Sigmoid colon (tissue), 6 donors: ENCODE measurements at regions not wholly inside any gene's neighbourhood (a gene's known extent, or its start where the extent isn't known, plus 50 kb on each side); places are given as distances from the start of the nearest gene placed in this dataset.

ENCODE experiments used
- DNase-seq: peaks from one replicate; pipeline ENCODE4 v3.0.0-alpha.2; 2019
- H3K27ac ChIP-seq, 4 donors: fragments of 200-600 bp; sonication (generic); one replicate each; pipeline ENCODE4 v1.5.1; 2016 to 2019; ENCODE audit warnings: mild to moderate bottlenecking in 1 of 4
- H3K27me3 ChIP-seq, 3 donors: fragments of 200-600 bp; sonication (generic); one replicate each; pipeline ENCODE4 v1.5.1; 2019; ENCODE audit warnings: mild to moderate bottlenecking in 1 of 3
- H3K36me3 ChIP-seq, 4 donors: fragments of 200-600 bp; sonication (generic); one replicate each; pipeline ENCODE4 v1.5.1; 2016 to 2019
- H3K4me1 ChIP-seq, 4 donors: fragments of 200-600 bp; sonication (generic); one replicate each; pipeline ENCODE4 v1.5.1; 2017 to 2019
- H3K4me3 ChIP-seq, 4 donors: fragments of 200-600 bp; sonication (generic); one replicate each; pipeline ENCODE4 v1.5.1; 2017 to 2019; ENCODE audit warnings: mild to moderate bottlenecking in 2 of 4, moderate library complexity in 1 of 4
- H3K9me3 ChIP-seq, 4 donors: fragments of 200-600 bp in 3 of 4; sonication (generic) in 3 of 4; one replicate each; pipeline versions ENCODE4 v1.5.1 to v1.6.1; 2013 to 2019
- EP300 ChIP-seq, 4 donors: sonication (generic); formaldehyde crosslinking; IDR thresholded peaks; one replicate each; pipeline ENCODE4 v1.6.1; 2017; ENCODE audit warnings: antibody characterized with exemption in 4 of 4
- POLR2A ChIP-seq, 2 donors: fragments of 450-650 bp; IDR thresholded peaks; one replicate each; pipeline ENCODE4 v1.6.1; 2016; ENCODE audit warnings: antibody characterized with exemption in 2 of 2, mild to moderate bottlenecking in 2 of 2, moderate library complexity in 2 of 2
- POLR2AphosphoS5 ChIP-seq, 4 donors: sonication (generic); formaldehyde crosslinking; IDR thresholded peaks; one replicate each; pipeline ENCODE4 v1.6.1; 2017; ENCODE audit warnings: antibody characterized with exemption in 4 of 4
- WGBS, 2 donors: extraction: QIAGEN DNeasy Blood & Tissue Kit; methylation state at CpG; one replicate each; pipeline ENCODE4 v1.1.7; 2013; 5-methylcytosine and 5-hydroxymethylcytosine counted together
- intact Hi-C: fragments of 100-400 bp; cut with DNase I; formaldehyde crosslinking; loops from one replicate; pipeline ENCODE4 v1.15.1; 2023
- TF ChIP-seq, protein P1 (sequence below), 4 experiments: fragments of 450-650 bp in 3 of 4; fragments of 200-600 bp in 1 of 4; IDR thresholded peaks; one replicate each; pipeline ENCODE4 v1.5.1; 2016 to 2019; ENCODE audit warnings: antibody characterized with exemption in 4 of 4, mild to moderate bottlenecking in 3 of 4, moderate library complexity in 2 of 4
- donor health status: healthy with polysubstance abuse.
- donor health status: healthy.

DNA sequence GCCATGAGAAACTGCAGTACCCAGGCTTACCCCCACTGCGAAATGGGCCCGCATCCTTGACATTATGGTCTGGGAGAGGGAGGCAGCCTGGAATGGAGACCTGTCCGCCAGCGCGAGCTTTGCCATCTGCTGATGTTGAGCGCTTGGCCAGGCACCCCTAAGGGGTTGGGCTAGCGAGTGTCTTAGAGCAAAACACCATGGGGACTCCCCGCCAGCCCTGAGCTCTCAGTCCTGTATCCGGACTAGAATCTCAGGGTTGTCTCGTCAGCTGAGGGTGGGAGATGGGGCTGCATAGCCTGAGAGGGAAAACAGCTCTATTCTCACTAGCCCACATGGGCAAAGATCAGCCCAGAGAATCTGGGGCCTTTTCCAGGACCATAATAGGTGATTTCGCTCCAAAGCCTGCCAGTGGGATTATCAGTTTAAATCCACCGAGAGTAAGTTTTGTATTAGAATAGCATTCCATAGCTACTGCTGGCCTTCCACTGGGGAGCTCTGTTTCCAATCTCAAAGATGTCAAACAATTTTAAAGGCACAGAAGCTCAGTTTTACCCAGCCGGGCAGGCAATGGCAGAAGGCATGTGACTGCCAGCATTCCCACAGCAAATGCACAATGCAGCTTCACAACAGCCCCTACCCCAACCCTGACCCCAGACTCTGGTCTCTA, 167.5 kb upstream of the TPM1 start:
- H3K4me1 ChIP-seq, result peaks cover 0 to 75% (median 67%) of the 10 kb centered on the region in 4 donors
- peaks cover 0 to 2% (median 0%) of the 10 kb centered on the region in 4 donors for H3K9me3 ChIP-seq
- intact Hi-C loops, result loop anchor here (5.0 kb wide), 1 partner anchor 167 kb away; the partner anchor contains the start of gene TPM1
- TF ChIP-seq EP300 (IDR thresholded peaks at IDR 0.05) (peak in 3 of 4 donors; percentile 10 to 54 (median 45)), POLR2A (IDR thresholded peaks at IDR 0.05) (peak in 1 of 2 donors; percentile 53), POLR2AphosphoS5 (IDR thresholded peaks at IDR 0.05) (peak; percentile 50 to 88 (median 71))
- TF ChIP-seq, protein P1, sequence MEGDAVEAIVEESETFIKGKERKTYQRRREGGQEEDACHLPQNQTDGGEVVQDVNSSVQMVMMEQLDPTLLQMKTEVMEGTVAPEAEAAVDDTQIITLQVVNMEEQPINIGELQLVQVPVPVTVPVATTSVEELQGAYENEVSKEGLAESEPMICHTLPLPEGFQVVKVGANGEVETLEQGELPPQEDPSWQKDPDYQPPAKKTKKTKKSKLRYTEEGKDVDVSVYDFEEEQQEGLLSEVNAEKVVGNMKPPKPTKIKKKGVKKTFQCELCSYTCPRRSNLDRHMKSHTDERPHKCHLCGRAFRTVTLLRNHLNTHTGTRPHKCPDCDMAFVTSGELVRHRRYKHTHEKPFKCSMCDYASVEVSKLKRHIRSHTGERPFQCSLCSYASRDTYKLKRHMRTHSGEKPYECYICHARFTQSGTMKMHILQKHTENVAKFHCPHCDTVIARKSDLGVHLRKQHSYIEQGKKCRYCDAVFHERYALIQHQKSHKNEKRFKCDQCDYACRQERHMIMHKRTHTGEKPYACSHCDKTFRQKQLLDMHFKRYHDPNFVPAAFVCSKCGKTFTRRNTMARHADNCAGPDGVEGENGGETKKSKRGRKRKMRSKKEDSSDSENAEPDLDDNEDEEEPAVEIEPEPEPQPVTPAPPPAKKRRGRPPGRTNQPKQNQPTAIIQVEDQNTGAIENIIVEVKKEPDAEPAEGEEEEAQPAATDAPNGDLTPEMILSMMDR (IDR thresholded peaks at IDR 0.05), result no peak
- H3K36me3 ChIP-seq, result no peaks in the 10 kb centered on the region
- peak; percentile 88 for DNase-seq
- H3K27me3 ChIP-seq, result no peaks in the 10 kb centered on the region
- peak overlapping the region; percentile 83 to 93 (median 88) for H3K27ac ChIP-seq
- WGBS, 2 donors, result 82 to 93% methylated on average over 13 of the region's 13 CpGs
- peak overlapping the region; percentile 13 to 37 (median 29) for H3K4me3 ChIP-seq

GRCh38 chr15:62875626-62876021, 166.9 kb upstream of the TPM1 start:
- Histone ChIP-seq H3K9me3 (peaks cover 0 to 2% (median 0%) of the 10 kb centered on the region in 4 donors), H3K4me3 (peak overlapping the region in 2 of 4 donors; percentile 31 to 37), H3K27ac (peak overlapping the region; percentile 83 to 93 (median 88)), H3K4me1 (peaks cover 0 to 80% (median 70%) of the 10 kb centered on the region in 4 donors), H3K27me3 (no peaks in the 10 kb centered on the region), H3K36me3 (no peaks in the 10 kb centered on the region)
- intact Hi-C loops, result loop anchor here (5.0 kb wide), 1 partner anchor 167 kb away; the partner anchor contains the start of gene TPM1
- DNase-seq, result no peak
- WGBS, 2 donors, result 91 to 92% methylated on average over 4 of the region's 4 CpGs
- TF ChIP-seq, protein P1 (IDR thresholded peaks at IDR 0.05), result no peak
- no peak for TF ChIP-seq POLR2A (IDR thresholded peaks at IDR 0.05)
- TF ChIP-seq POLR2AphosphoS5 (IDR thresholded peaks at IDR 0.05), result no peak
- TF ChIP-seq EP300 (IDR thresholded peaks at IDR 0.05), result no peak

DNA sequence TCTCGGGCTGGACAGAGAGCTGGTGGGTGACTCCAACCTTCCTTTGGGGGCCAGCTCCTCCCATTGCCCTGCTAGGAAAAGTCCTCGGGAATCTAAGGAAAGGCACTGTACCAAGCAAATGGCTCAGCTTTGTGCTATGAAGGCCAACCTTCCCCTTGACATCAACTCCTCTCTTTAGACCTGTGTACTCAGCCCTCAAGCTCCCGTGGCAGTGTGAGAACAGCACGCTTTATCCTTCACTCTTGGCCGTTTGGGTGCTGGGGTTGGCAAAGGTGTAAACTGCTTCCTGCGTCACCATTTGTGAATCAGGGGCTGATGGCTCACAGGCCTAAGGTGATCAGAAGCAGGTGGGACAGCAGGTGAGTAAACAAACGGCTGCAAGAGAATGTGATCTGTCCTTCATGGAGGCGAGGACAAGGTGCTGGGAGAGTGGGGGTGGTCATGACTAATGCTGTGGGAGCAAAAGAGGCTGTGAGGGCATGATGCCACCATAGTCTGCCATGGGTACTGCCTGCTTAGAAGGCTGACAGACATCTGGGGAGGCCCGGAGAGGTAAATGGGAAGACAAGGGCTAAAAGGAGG, 165.2 kb upstream of the TPM1 start:
- TF ChIP-seq POLR2AphosphoS5 (IDR thresholded peaks at IDR 0.05) (no peak), POLR2A (IDR thresholded peaks at IDR 0.05) (no peak), EP300 (IDR thresholded peaks at IDR 0.05) (no peak)
- TF ChIP-seq, protein P1 (IDR thresholded peaks at IDR 0.05), result no peak
- no peak overlapping the region for H3K4me3 ChIP-seq
- H3K4me1 ChIP-seq, result peaks cover 0 to 94% (median 72%) of the 10 kb centered on the region in 4 donors
- no peaks in the 10 kb centered on the region for H3K9me3 ChIP-seq
- WGBS, 2 donors, result 50 to 89% methylated on average over 9 of the region's 9 CpGs
- DNase-seq, result no peak
- H3K36me3 ChIP-seq, result no peaks in the 10 kb centered on the region
- intact Hi-C loops, result loop anchor here (5.0 kb wide), 1 partner anchor 165 kb away; the partner anchor contains the start of gene TPM1
- no peaks in the 10 kb centered on the region for H3K27me3 ChIP-seq
- H3K27ac ChIP-seq, result peak overlapping the region; percentile 83 to 93 (median 88)

DNA sequence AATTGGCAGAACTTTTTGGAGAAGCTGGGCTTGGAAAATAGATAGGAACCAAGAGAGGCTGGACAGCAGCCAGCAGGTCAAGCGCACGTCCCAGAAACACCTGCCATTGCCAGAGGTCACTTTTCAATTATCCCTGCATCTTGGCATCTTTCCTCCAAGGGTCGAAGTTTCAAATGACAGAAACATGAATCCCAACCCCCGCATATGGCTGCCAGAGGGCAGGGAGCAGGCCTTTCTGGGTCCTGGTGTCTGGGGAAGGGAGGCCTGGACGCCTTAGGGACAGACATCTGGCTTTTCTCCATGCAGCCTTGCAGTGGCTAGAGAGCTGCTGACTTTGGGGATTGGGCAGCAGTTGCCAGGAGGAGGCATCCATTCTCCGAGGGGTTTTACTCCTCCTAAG, 164.5 kb upstream of the TPM1 start:
- intact Hi-C loops, result loop anchor here (5.0 kb wide), 1 partner anchor 164 kb away; the partner anchor contains the start of gene TPM1

More for the DNA sequence above, 164.5 kb upstream of the TPM1 start:
- H3K27ac ChIP-seq, result peak overlapping the region; percentile 46 to 93 (median 88)
- no peaks in the 10 kb centered on the region for H3K9me3 ChIP-seq
- TF ChIP-seq, protein P1 (IDR thresholded peaks at IDR 0.05), result no peak
- TF ChIP-seq POLR2A (IDR thresholded peaks at IDR 0.05), result no peak
- peak in 1 of 4 donors; percentile 45 for TF ChIP-seq POLR2AphosphoS5 (IDR thresholded peaks at IDR 0.05)
- TF ChIP-seq EP300 (IDR thresholded peaks at IDR 0.05), result no peak
- DNase-seq, result no peak
- H3K27me3 ChIP-seq, result no peaks in the 10 kb centered on the region
- WGBS, 2 donors, result 53 to 75% methylated on average over 6 of the region's 6 CpGs
- H3K4me1 ChIP-seq, result peaks cover 0 to 92% (median 69%) of the 10 kb centered on the region in 4 donors
- no peak overlapping the region for H3K4me3 ChIP-seq
- H3K36me3 ChIP-seq, result no peaks in the 10 kb centered on the region
